Upper lobe of left lung (tissue), 6 donors: ENCODE measurements at regions not wholly inside any gene's neighbourhood (a gene's known extent, or its start where the extent isn't known, plus 50 kb on each side); places are given as distances from the start of the nearest gene placed in this dataset.

Source experiments
- ATAC-seq, 2 donors: fragments of 200-7000 bp; cut with Tn5 transposase; one replicate each; pipeline ENCODE4 v1.9.1; 2022; ENCODE audit warnings: mild to moderate bottlenecking in 2 of 2, moderate library complexity in 2 of 2; ENCODE audit not compliant: low FRiP score in 2 of 2
- DNase-seq, 2 donors: peaks; one replicate each; pipeline ENCODE4 v3.0.0-alpha.2; 2019 to 2020
- H3K27ac ChIP-seq, 4 donors: fragments of 200-600 bp; sonication (generic); one replicate each; pipeline ENCODE4 v1.5.1; 2016 to 2019
- H3K27me3 ChIP-seq, 4 donors: fragments of 200-600 bp; sonication (generic); one replicate each; pipeline ENCODE4 v1.5.1; 2017 to 2019
- H3K36me3 ChIP-seq, 4 donors: fragments of 200-600 bp; sonication (generic); one replicate each; pipeline ENCODE4 v1.5.1; 2016 to 2019
- H3K4me1 ChIP-seq, 4 donors: fragments of 200-600 bp; sonication (generic); one replicate each; pipeline ENCODE4 v1.5.1; 2018 to 2019
- H3K4me3 ChIP-seq, 4 donors: fragments of 200-600 bp; sonication (generic); one replicate each; pipeline ENCODE4 v1.5.1; 2017 to 2019; ENCODE audit warnings: mild to moderate bottlenecking in 2 of 4, moderate library complexity in 1 of 4
- H3K9me3 ChIP-seq, 4 donors: fragments of 200-600 bp; sonication (generic); one replicate each; pipeline ENCODE4 v1.5.1; 2018 to 2019
- CTCF ChIP-seq, 6 experiments: fragments of 450-650 bp in 4 of 6; fragments of 200-600 bp in 2 of 6; sonication (generic) in 2 of 6; IDR thresholded peaks; one replicate each; pipeline ENCODE4 v1.5.1; 2016 to 2019; ENCODE audit warnings: antibody characterized with exemption in 6 of 6
- EP300 ChIP-seq, 4 donors: sonication (generic); formaldehyde crosslinking; IDR thresholded peaks; one replicate each; pipeline ENCODE4 v1.5.1; 2017; ENCODE audit warnings: antibody characterized with exemption in 4 of 4, control low read depth in 2 of 4
- POLR2A ChIP-seq, 4 donors: fragments of 450-650 bp; IDR thresholded peaks; one replicate each; pipeline ENCODE4 v1.5.1; 2016 to 2017; ENCODE audit warnings: antibody characterized with exemption in 4 of 4, mild to moderate bottlenecking in 2 of 4
- POLR2AphosphoS5 ChIP-seq, 2 donors: sonication (generic); formaldehyde crosslinking; IDR thresholded peaks; one replicate each; pipeline ENCODE4 v1.5.1; 2017; ENCODE audit warnings: antibody characterized with exemption in 2 of 2
- WGBS, 2 donors: methylation state at CpG; one replicate each; pipeline ENCODE4 v1.1.5; 2017 to 2018; 5-methylcytosine and 5-hydroxymethylcytosine counted together
- donor health status: DM: no; HTN: no; CAD: no; lungs with moderate emphysema.
- donor health status: DM: no; HTN: yes; CAD: no; lungs with severe emphysema.

DNA sequence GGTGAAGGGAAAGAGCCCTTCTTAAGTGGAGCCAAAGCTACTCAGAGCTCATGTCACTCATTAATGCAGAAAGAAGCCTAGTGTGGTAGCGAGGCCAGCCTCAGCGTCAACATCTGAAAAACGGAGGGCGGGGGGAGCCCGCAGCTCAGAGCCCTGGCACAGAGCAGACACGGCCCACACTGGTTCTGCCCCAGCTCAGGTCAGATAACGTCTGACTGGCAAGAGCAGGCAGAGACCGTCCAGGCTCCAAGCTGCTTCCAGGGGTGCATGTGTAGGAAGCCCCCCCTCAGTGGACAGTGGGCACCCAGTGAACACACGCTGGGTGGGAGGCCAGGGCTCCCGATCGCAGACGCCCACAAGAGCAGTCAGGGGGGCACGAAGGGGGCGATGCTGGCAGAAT lies 100.8 kb downstream of the SHANK2 start:
- Histone ChIP-seq H3K27ac (no peak overlapping the region), H3K9me3 (no peaks in the 10 kb centered on the region), H3K36me3 (no peaks in the 10 kb centered on the region), H3K4me3 (no peak overlapping the region), H3K4me1 (no peaks in the 10 kb centered on the region), H3K27me3 (no peaks in the 10 kb centered on the region)
- ATAC-seq (no peak), DNase-seq (peak in 1 of 2 donors; percentile 42)
- WGBS, 2 donors: 91% methylated on average over 7 to 14 of the region's 14 CpGs
- TF ChIP-seq POLR2AphosphoS5 (IDR thresholded peaks at IDR 0.05): no peak
- no peak for TF ChIP-seq CTCF (IDR thresholded peaks at IDR 0.05)
- no peak for TF ChIP-seq EP300 (IDR thresholded peaks at IDR 0.05)
- TF ChIP-seq POLR2A (IDR thresholded peaks at IDR 0.05): no peak

DNA sequence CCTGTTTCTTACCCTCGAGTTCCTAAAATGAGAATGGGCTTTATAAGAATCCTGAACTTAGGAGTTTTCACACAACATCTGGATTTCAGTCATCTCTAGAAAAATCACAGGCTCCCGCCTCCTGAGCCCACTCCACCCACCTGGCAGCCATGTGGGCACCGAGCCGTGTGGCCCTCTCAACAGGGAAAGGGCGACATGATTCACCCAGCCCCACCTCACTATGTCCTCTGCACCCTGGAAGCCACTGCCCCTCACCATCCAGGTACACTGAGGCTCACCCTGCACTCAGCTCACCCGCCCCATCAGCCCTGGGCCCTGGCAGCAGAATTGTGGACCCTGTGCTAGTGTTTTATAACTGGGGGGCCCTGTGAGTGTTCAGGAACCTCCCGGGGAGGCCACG lies 101.5 kb downstream of the SHANK2 start:
- peak in 1 of 2 donors; percentile 46 for DNase-seq
- Histone ChIP-seq H3K27me3 (no peaks in the 10 kb centered on the region), H3K27ac (no peak overlapping the region), H3K4me3 (no peak overlapping the region), H3K4me1 (no peaks in the 10 kb centered on the region), H3K36me3 (no peaks in the 10 kb centered on the region), H3K9me3 (no peaks in the 10 kb centered on the region)
- no peak for TF ChIP-seq POLR2A (IDR thresholded peaks at IDR 0.05)
- no peak for TF ChIP-seq POLR2AphosphoS5 (IDR thresholded peaks at IDR 0.05)
- no peak for TF ChIP-seq CTCF (IDR thresholded peaks at IDR 0.05)
- TF ChIP-seq EP300 (IDR thresholded peaks at IDR 0.05): no peak
- WGBS, 2 donors: 84 to 95% methylated on average over 4 to 8 of the region's 8 CpGs
- ATAC-seq: no peak

DNA sequence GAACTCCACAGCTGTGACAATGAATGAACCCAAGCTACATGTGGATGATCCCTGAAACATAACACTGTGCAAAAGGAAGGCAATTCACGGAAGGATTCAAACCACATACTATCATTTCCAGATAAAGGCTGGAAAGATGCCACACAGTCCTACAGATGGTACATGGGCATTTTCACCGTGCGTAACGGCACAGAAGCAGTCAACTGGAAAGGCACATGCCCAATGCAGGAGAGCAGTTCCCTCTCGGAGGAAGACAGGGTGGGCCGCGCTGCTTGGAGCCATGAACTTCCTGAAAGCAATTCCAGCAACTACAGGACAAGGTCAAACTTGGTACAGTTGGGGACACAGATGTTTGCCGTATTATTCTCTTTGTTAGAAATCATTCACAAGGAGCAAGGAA lies 103.7 kb downstream of the SHANK2 start:
- WGBS, 2 donors: 68 to 91% methylated on average over 8 of the region's 8 CpGs
- no peaks in the 10 kb centered on the region for H3K27me3 ChIP-seq
- no peak for ATAC-seq
- no peak overlapping the region for H3K4me3 ChIP-seq
- H3K4me1 ChIP-seq: no peaks in the 10 kb centered on the region
- H3K36me3 ChIP-seq: no peaks in the 10 kb centered on the region
- H3K27ac ChIP-seq: no peak overlapping the region
- TF ChIP-seq POLR2A (IDR thresholded peaks at IDR 0.05): no peak
- TF ChIP-seq CTCF (IDR thresholded peaks at IDR 0.05): no peak
- TF ChIP-seq EP300 (IDR thresholded peaks at IDR 0.05): no peak
- no peak for TF ChIP-seq POLR2AphosphoS5 (IDR thresholded peaks at IDR 0.05)
- no peaks in the 10 kb centered on the region for H3K9me3 ChIP-seq
- DNase-seq: no peak

- Histone ChIP-seq H3K36me3 (no peaks in the 10 kb centered on the region), H3K9me3 (no peaks in the 10 kb centered on the region), H3K27me3 (no peaks in the 10 kb centered on the region), H3K4me3 (no peak overlapping the region), H3K4me1 (no peaks in the 10 kb centered on the region), H3K27ac (no peak overlapping the region)
- peak in 1 of 2 donors; percentile 13 for ATAC-seq
- 89 to 91% methylated on average over 14 of the region's 14 CpGs for WGBS, 2 donors
- TF ChIP-seq CTCF (IDR thresholded peaks at IDR 0.05) (no peak), POLR2A (IDR thresholded peaks at IDR 0.05) (no peak), POLR2AphosphoS5 (IDR thresholded peaks at IDR 0.05) (no peak), EP300 (IDR thresholded peaks at IDR 0.05) (no peak)
- DNase-seq: no peak
These were observed 105.0 kb downstream of the SHANK2 start for GRCh38 chr11:71147331-71147730.

- Histone ChIP-seq H3K27ac (no peak overlapping the region), H3K36me3 (no peaks in the 10 kb centered on the region), H3K4me3 (no peak overlapping the region), H3K9me3 (no peaks in the 10 kb centered on the region), H3K4me1 (no peaks in the 10 kb centered on the region), H3K27me3 (no peaks in the 10 kb centered on the region)
- TF ChIP-seq POLR2A (IDR thresholded peaks at IDR 0.05) (no peak), EP300 (IDR thresholded peaks at IDR 0.05) (no peak), CTCF (IDR thresholded peaks at IDR 0.05) (no peak), POLR2AphosphoS5 (IDR thresholded peaks at IDR 0.05) (no peak)
- ATAC-seq (peak in 1 of 2 donors; percentile 6), DNase-seq (peak in 1 of 2 donors; percentile 70)
- 91 to 94% methylated on average over 11 to 20 of the region's 20 CpGs for WGBS, 2 donors
These were observed 105.5 kb downstream of the SHANK2 start for GRCh38 chr11:71146846-71147245.
